Gastroesophageal sphincter (tissue), 4 donors: ENCODE measurements at regions not wholly inside any gene's neighbourhood (a gene's known extent, or its start where the extent isn't known, plus 50 kb on each side); places are given as distances from the start of the nearest gene placed in this dataset.

Experiments used
- ATAC-seq: fragments of 150-250 bp; one replicate; pipeline ENCODE4 v1.9.1; 2016; ENCODE audit warnings: mild to moderate bottlenecking, moderate library complexity
- H3K27ac ChIP-seq, 4 donors: fragments of 200-600 bp; sonication (generic) in 3 of 4; 1 replicate in 3 of 4; 2 replicates in 1 of 4; pipeline ENCODE4 v1.5.1; 2016 to 2019
- H3K27me3 ChIP-seq: fragments of 200-600 bp; sonication (generic); one replicate; pipeline ENCODE4 v1.5.1; 2019
- H3K36me3 ChIP-seq, 2 donors: fragments of 200-600 bp; sonication (generic); one replicate each; pipeline ENCODE4 v1.5.1; 2019; ENCODE audit warnings: control low read depth in 1 of 2
- H3K4me1 ChIP-seq, 3 donors: fragments of 200-600 bp; sonication (generic); 1 replicate in 2 of 3; 2 replicates in 1 of 3; pipeline ENCODE4 v1.5.1; 2016 to 2019; ENCODE audit warnings: control low read depth in 2 of 3
- H3K4me3 ChIP-seq, 2 donors: fragments of 200-600 bp; sonication (generic); one replicate each; pipeline ENCODE4 v1.5.1; 2019; ENCODE audit warnings: mild to moderate bottlenecking in 1 of 2, moderate library complexity in 1 of 2
- H3K9me3 ChIP-seq, 3 donors: fragments of 200-600 bp; sonication (generic); one replicate each; pipeline ENCODE4 v1.5.1; 2017 to 2019; ENCODE audit warnings: control low read depth in 2 of 3
- EP300 ChIP-seq: sonication (generic); formaldehyde crosslinking; IDR thresholded peaks from one replicate; pipeline ENCODE4 v1.6.1; 2017; ENCODE audit warnings: antibody characterized with exemption, mild to moderate bottlenecking
- POLR2A ChIP-seq, 2 donors: fragments of 450-650 bp; IDR thresholded peaks; one replicate each; pipeline ENCODE4 v1.6.1; 2017; ENCODE audit warnings: antibody characterized with exemption in 2 of 2, mild to moderate bottlenecking in 2 of 2, moderate library complexity in 1 of 2
- POLR2AphosphoS5 ChIP-seq: sonication (generic); formaldehyde crosslinking; IDR thresholded peaks from one replicate; pipeline ENCODE4 v1.6.1; 2017; ENCODE audit warnings: antibody characterized with exemption
- WGBS, 2 donors: methylation state at CpG; one replicate each; pipeline ENCODE4 v1.1.5; 2018; ENCODE audit warnings: low coverage in 1 of 2; 5-methylcytosine and 5-hydroxymethylcytosine counted together
- TF ChIP-seq, protein P1 (sequence below), 4 experiments: fragments of 200-600 bp in 2 of 4; fragments of 450-650 bp in 2 of 4; sonication (generic) in 1 of 4; IDR thresholded peaks; one replicate each; pipeline ENCODE4 v1.5.1; 2017 to 2019; ENCODE audit warnings: antibody characterized with exemption in 4 of 4, mild to moderate bottlenecking in 2 of 4, moderate library complexity in 2 of 4

DNA sequence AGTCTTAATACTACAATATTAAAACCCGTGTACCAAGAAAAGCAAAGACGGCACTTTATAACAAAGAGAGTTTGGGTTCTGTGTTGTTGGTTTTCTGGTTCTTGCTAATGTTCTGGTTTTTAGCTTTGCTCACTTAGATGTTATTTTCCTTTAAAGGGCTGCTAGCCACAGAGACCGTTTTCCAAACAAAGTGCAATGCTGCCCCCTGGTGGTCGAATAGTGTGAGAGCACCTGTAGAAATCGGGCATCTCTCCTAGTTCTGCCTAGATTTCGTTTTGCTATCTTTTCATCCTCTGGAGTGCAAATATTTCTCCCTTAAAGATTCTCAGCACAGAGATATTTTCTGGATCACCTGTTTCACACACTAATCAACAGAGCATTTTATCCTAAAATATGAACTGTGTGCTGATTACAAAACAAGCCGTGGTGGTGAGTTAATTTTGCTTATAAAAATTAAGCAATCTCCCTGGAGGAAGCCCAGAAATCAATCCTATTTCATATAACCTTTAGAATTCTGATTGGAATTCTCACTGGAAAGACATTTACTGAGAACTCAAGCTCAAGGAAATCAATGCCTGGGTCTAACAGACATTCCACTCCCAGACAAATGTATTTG lies 334.5 kb upstream of the NOCT start:
- H3K4me3 ChIP-seq: no peak overlapping the region
- ATAC-seq: peak; percentile 63
- peaks cover 0 to 5% (median 0%) of the 10 kb centered on the region in 3 donors for H3K9me3 ChIP-seq
- no peaks in the 10 kb centered on the region for H3K27me3 ChIP-seq
- no peaks in the 10 kb centered on the region for H3K36me3 ChIP-seq
- WGBS, 2 donors: 7 to 9% methylated on average over 7 of the region's 7 CpGs
- H3K27ac ChIP-seq: no peak overlapping the region
- TF ChIP-seq POLR2AphosphoS5: no peak
- TF ChIP-seq, protein P1, sequence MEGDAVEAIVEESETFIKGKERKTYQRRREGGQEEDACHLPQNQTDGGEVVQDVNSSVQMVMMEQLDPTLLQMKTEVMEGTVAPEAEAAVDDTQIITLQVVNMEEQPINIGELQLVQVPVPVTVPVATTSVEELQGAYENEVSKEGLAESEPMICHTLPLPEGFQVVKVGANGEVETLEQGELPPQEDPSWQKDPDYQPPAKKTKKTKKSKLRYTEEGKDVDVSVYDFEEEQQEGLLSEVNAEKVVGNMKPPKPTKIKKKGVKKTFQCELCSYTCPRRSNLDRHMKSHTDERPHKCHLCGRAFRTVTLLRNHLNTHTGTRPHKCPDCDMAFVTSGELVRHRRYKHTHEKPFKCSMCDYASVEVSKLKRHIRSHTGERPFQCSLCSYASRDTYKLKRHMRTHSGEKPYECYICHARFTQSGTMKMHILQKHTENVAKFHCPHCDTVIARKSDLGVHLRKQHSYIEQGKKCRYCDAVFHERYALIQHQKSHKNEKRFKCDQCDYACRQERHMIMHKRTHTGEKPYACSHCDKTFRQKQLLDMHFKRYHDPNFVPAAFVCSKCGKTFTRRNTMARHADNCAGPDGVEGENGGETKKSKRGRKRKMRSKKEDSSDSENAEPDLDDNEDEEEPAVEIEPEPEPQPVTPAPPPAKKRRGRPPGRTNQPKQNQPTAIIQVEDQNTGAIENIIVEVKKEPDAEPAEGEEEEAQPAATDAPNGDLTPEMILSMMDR (IDR thresholded peaks at IDR 0.05): peak; percentile 90 to 93 (median 92)
- H3K4me1 ChIP-seq: peaks cover 0 to 8% (median 0%) of the 10 kb centered on the region in 3 donors

DNA sequence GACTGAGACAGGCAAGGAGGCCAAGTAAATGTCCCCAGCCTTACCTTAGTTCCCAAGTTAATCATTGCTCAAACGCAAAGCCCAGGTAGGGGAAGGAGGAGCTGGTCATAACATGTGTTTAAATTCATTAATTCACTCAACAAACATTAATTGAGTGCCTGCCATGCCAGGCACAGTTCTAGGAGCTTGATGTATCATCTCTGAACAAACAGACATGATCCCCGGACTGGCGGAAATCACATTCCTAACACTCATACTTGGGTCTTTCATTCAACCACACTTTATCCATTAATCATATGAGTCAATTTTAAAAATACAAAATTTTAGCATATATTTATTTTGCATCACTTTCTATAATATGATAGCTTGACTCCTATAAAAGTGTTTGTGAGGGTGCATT lies 335.3 kb upstream of the NOCT start:
- 97 to 100% methylated on average over 3 of the region's 3 CpGs for WGBS, 2 donors
- no peak overlapping the region for H3K4me3 ChIP-seq
- H3K27ac ChIP-seq: no peak overlapping the region
- no peaks in the 10 kb centered on the region for H3K36me3 ChIP-seq
- H3K9me3 ChIP-seq: peaks cover 0 to 5% (median 0%) of the 10 kb centered on the region in 3 donors
- H3K27me3 ChIP-seq: no peaks in the 10 kb centered on the region
- peaks cover 0 to 8% (median 0%) of the 10 kb centered on the region in 3 donors for H3K4me1 ChIP-seq
- TF ChIP-seq, protein P1 (IDR thresholded peaks at IDR 0.05): no peak
- TF ChIP-seq POLR2AphosphoS5 (no peak), POLR2A (IDR thresholded peaks at IDR 0.05) (no peak), EP300 (no peak)
- no peak for ATAC-seq

DNA sequence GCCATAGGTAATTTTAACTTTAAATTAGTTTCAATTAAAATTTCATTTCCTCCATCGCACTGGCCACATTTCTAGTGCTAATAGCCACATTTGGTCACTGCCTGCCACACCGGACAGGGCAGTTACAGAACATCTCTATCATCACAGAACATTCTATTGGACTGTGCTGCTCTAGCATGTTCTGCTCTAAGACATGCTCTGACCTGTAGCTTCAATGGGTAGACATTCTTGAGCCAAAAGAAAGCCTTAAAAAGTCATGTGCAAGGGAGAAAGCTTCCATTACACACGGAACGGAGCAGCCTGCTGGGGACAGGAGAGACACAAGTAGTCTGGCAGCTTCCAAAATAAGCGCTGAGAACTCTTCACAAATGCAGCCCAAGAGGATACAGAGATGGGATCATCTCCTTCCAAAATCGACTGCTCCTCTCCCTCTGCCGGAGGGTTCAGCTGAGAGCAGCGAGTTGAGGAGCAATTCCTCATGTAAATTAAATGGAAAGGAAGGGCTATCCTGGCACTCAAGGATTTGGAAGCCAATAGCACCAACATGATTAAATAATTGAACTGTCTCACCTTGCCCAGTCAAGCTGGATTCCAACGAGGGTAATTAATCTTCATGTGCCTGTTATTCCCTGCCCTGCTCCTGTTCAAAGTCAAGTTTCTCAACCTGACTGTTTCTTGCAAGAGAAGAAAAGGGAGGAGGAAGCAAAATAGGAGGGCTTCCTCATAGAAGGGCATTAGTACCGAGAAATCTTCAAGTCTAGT lies 336.4 kb upstream of the NOCT start:
- H3K4me1 ChIP-seq: peaks cover 0 to 10% (median 0%) of the 10 kb centered on the region in 3 donors
- H3K27me3 ChIP-seq: no peaks in the 10 kb centered on the region
- no peaks in the 10 kb centered on the region for H3K36me3 ChIP-seq
- no peak for ATAC-seq
- no peak overlapping the region for H3K27ac ChIP-seq
- H3K9me3 ChIP-seq: peaks cover 0 to 3% (median 0%) of the 10 kb centered on the region in 3 donors
- H3K4me3 ChIP-seq: no peak overlapping the region
- WGBS, 2 donors: 82 to 91% methylated on average over 7 of the region's 10 CpGs
- TF ChIP-seq POLR2A (IDR thresholded peaks at IDR 0.05) (no peak), EP300 (no peak), POLR2AphosphoS5 (no peak)
- TF ChIP-seq, protein P1 (IDR thresholded peaks at IDR 0.05): no peak

DNA sequence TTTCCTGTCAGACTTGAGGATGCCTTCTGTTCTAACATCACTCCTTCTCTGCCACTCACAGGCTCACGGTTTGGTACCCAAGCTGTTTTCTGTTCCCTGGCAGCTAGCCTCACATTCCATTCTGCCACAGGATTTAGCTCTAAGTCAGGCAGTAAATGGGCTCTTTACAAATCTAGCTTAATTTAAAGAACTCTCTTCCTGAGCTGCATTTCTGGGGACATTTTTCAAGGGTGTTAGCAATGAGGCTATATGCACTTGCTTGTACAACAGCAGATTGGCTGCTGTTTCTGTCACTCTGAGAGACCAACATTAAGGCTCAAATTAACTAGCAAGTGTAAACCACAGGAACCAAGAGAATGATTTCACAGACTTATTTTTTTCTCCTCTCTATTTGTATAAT lies 337.8 kb upstream of the NOCT start:
- peaks cover 0 to 16% (median 0%) of the 10 kb centered on the region in 3 donors for H3K4me1 ChIP-seq
- no peak overlapping the region for H3K27ac ChIP-seq
- no peaks in the 10 kb centered on the region for H3K9me3 ChIP-seq
- no peak for ATAC-seq
- no peaks in the 10 kb centered on the region for H3K36me3 ChIP-seq
- H3K27me3 ChIP-seq: no peaks in the 10 kb centered on the region
- TF ChIP-seq POLR2AphosphoS5 (no peak), EP300 (no peak), POLR2A (IDR thresholded peaks at IDR 0.05) (no peak)
- TF ChIP-seq, protein P1 (IDR thresholded peaks at IDR 0.05): no peak
- H3K4me3 ChIP-seq: no peak overlapping the region
- 36% methylated on average over 1 of the region's 1 CpG; no CpG with 5 or more reads in 1 of the 2 donors for WGBS, 2 donors

DNA sequence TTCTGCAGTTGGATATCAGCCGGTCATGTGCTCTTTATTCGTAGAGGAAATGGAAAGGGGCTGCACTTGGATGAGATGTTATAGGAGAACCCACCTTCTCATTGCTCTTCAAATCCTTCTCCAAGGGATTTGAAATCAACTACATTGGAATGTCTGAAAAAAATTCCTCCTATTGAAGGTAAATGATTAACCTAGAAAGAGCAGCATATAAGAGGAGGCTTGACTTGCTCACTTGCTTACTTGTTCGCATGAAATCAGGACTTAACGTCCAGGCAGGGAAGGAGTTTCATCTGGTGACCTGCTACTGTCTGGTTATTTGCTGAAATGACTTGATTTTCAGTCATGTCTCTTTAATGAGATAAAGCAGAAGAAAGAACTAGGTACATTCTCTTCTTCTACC lies 338.4 kb upstream of the NOCT start:
- H3K4me1 ChIP-seq: peaks cover 0 to 16% (median 0%) of the 10 kb centered on the region in 3 donors
- no peak overlapping the region for H3K27ac ChIP-seq
- WGBS, 2 donors: 92 to 94% methylated on average over 4 of the region's 4 CpGs
- H3K4me3 ChIP-seq: no peak overlapping the region
- H3K36me3 ChIP-seq: no peaks in the 10 kb centered on the region
- no peaks in the 10 kb centered on the region for H3K27me3 ChIP-seq
- TF ChIP-seq, protein P1 (IDR thresholded peaks at IDR 0.05): no peak
- TF ChIP-seq POLR2A (IDR thresholded peaks at IDR 0.05) (no peak), POLR2AphosphoS5 (no peak), EP300 (no peak)
- no peaks in the 10 kb centered on the region for H3K9me3 ChIP-seq
- no peak for ATAC-seq
